NCI-H460 (cell line): ENCODE measurements at regions not wholly inside any gene's neighbourhood (a gene's known extent, or its start where the extent isn't known, plus 50 kb on each side); places are given as distances from the start of the nearest gene placed in this dataset.
"Not testable (repeated sequence)": the region's sequence is repeated elsewhere in the genome, so short reads cannot be mapped to it uniquely, and the experiment has no call there.

Source experiments
- DNase-seq: peaks from one replicate; pipeline ENCODE4 v3.0.0-alpha.2; 2016; ENCODE audit warnings: low read depth; ENCODE audit errors: extremely low read depth

- DNase-seq: no peak
Measured at GRCh38 chr4:122100508-122100907, 51.6 kb upstream of the BLTP1 start.

- DNase-seq: no peak
Measured at GRCh38 chr4:122099896-122100295, 52.2 kb upstream of the BLTP1 start.

- DNase-seq: no peak
Measured at GRCh38 chr4:122091836-122092405, 60.2 kb upstream of the BLTP1 start.

- no peak for DNase-seq
Measured at GRCh38 chr4:122091397-122091796, 60.7 kb upstream of the BLTP1 start.

- no peak for DNase-seq
Measured at GRCh38 chr4:122090989-122091388, 61.1 kb upstream of the BLTP1 start.

- no peak for DNase-seq
Measured at GRCh38 chr4:122086338-122087065, 65.6 kb upstream of the BLTP1 start.

- DNase-seq: no peak
Measured at GRCh38 chr4:122083989-122084388, 68.1 kb upstream of the BLTP1 start.

- DNase-seq: no peak
Measured at GRCh38 chr4:122083351-122083750, 68.8 kb upstream of the BLTP1 start.

GRCh38 chr4:122082661-122083060, 69.5 kb upstream of the BLTP1 start:
- no peak for DNase-seq

- not testable (repeated sequence) for DNase-seq
Measured at GRCh38 chr4:122077653-122078052, 74.5 kb upstream of the BLTP1 start.

GRCh38 chr4:122076835-122077234, 75.3 kb upstream of the BLTP1 start:
- DNase-seq: not testable (repeated sequence)

GRCh38 chr4:122073615-122074014, 78.5 kb upstream of the BLTP1 start:
- DNase-seq: no peak

- no peak for DNase-seq
Measured at GRCh38 chr4:122065915-122066314, 86.2 kb upstream of the BLTP1 start.

GRCh38 chr4:122065149-122065548, 87.0 kb upstream of the BLTP1 start:
- no peak for DNase-seq

- DNase-seq: no peak
Measured at GRCh38 chr4:122053186-122053585, 98.9 kb upstream of the BLTP1 start.

- no peak for DNase-seq
Measured at GRCh38 chr4:122052677-122053076, 99.5 kb upstream of the BLTP1 start.

GRCh38 chr4:122050841-122051240, 99.0 kb upstream of the TRPC3 start:
- DNase-seq: no peak

GRCh38 chr4:122047456-122048425, 95.9 kb upstream of the TRPC3 start:
- no peak for DNase-seq

GRCh38 chr4:122046255-122046654, 94.4 kb upstream of the TRPC3 start:
- DNase-seq: no peak

GRCh38 chr4:122045533-122045932, 93.7 kb upstream of the TRPC3 start:
- DNase-seq: peak; percentile 33

GRCh38 chr4:122044501-122044900, 92.6 kb upstream of the TRPC3 start:
- DNase-seq: no peak
